MV-4-11 (cell line): ENCODE measurements at regions not wholly inside any gene's neighbourhood (a gene's known extent, or its start where the extent isn't known, plus 50 kb on each side); places are given as distances from the start of the nearest gene placed in this dataset.

ENCODE experiments used
- DNase-seq: peaks from one replicate; lab custom pipeline; 2025; lab: John Stamatoyannopoulos, UW

GRCh38 chr18:72470391-72470790, 73.8 kb downstream of the CBLN2 start:
- DNase-seq = no peak

- no peak for DNase-seq
Observed at GRCh38 chr18:72468021-72468710, 76.0 kb downstream of the CBLN2 start.

GRCh38 chr18:72460210-72460680, 83.9 kb downstream of the CBLN2 start:
- DNase-seq = no peak

GRCh38 chr18:72458271-72458670, 85.9 kb downstream of the CBLN2 start:
- no peak for DNase-seq

GRCh38 chr18:72456802-72457201, 87.3 kb downstream of the CBLN2 start:
- no peak for DNase-seq

- no peak for DNase-seq
Observed at GRCh38 chr18:72452328-72452727, 91.8 kb downstream of the CBLN2 start.

GRCh38 chr18:72444798-72445155, 99.4 kb downstream of the CBLN2 start:
- no peak for DNase-seq

GRCh38 chr18:72444111-72444797, 99.9 kb downstream of the CBLN2 start:
- no peak for DNase-seq

- no peak for DNase-seq
Observed at GRCh38 chr18:72436401-72436800, 107.7 kb downstream of the CBLN2 start.

GRCh38 chr18:72433756-72434155, 110.4 kb downstream of the CBLN2 start:
- no peak for DNase-seq

GRCh38 chr18:72427721-72428120, 116.4 kb downstream of the CBLN2 start:
- no peak for DNase-seq

GRCh38 chr18:72419914-72420313, 124.2 kb downstream of the CBLN2 start:
- DNase-seq = no peak

- no peak for DNase-seq
Observed at GRCh38 chr18:72412927-72413326, 131.2 kb downstream of the CBLN2 start.

- DNase-seq = no peak
Observed at GRCh38 chr18:72411261-72411660, 132.9 kb downstream of the CBLN2 start.

GRCh38 chr18:72410399-72410798, 133.7 kb downstream of the CBLN2 start:
- no peak for DNase-seq

GRCh38 chr18:72409903-72410302, 134.2 kb downstream of the CBLN2 start:
- DNase-seq = no peak

GRCh38 chr18:72407048-72407447, 137.1 kb downstream of the CBLN2 start:
- DNase-seq = no peak

GRCh38 chr18:72391951-72392350, 152.2 kb downstream of the CBLN2 start:
- DNase-seq = no peak

GRCh38 chr18:72391427-72391826, 152.7 kb downstream of the CBLN2 start:
- DNase-seq = no peak

GRCh38 chr18:72378016-72378415, 166.1 kb downstream of the CBLN2 start:
- no peak for DNase-seq

GRCh38 chr18:72376256-72376655, 167.9 kb downstream of the CBLN2 start:
- DNase-seq = no peak

- DNase-seq = no peak
Observed at GRCh38 chr18:72375618-72376017, 168.5 kb downstream of the CBLN2 start.

- DNase-seq = no peak
Observed at GRCh38 chr18:72372076-72372475, 172.1 kb downstream of the CBLN2 start.

- no peak for DNase-seq
Observed at GRCh38 chr18:72368308-72368707, 175.8 kb downstream of the CBLN2 start.
